WTC11 (cell line): ENCODE measurements at regions not wholly inside any gene's neighbourhood (a gene's known extent, or its start where the extent isn't known, plus 50 kb on each side); places are given as distances from the start of the nearest gene placed in this dataset.

Source experiments
- CTCF ChIP-seq: fragments of 200-600 bp; IDR thresholded peaks from 2 replicates; pipeline ENCODE4 v1.8.0; 2022; ENCODE audit warnings: antibody characterized with exemption
- JAZF1 ChIP-seq: fragments of 250-450 bp; sonication (Bioruptor Pico); IDR thresholded peaks from 2 replicates; pipeline ENCODE4 v1.9.0; 2021; ENCODE audit warnings: moderate library complexity, mild to moderate bottlenecking, inconsistent platforms
- RORB ChIP-seq: fragments of 250-450 bp; sonication (Bioruptor Pico); IDR thresholded peaks from 2 replicates; pipeline ENCODE4 v1.9.0; 2021; ENCODE audit warnings: mild to moderate bottlenecking
- ZNF263 ChIP-seq: sonication (generic); formaldehyde crosslinking; IDR thresholded peaks from 2 replicates; pipeline ENCODE4 v1.8.1; 2022; ENCODE audit warnings: low read depth, mild to moderate bottlenecking, moderate library complexity, missing genetic modification reagents
- TF ChIP-seq, protein P1 (sequence below): sonication (generic); formaldehyde crosslinking; conservative IDR thresholded peaks from 2 replicates; pipeline ENCODE4 v1.8.1; 2022; ENCODE audit warnings: mild to moderate bottlenecking, missing genetic modification reagents

GRCh38 chrX:87397103-87397886, 120.3 kb upstream of the KLHL4 start:
- TF ChIP-seq RORB (CRISPR knock-in tag) (no peak), CTCF (no peak), JAZF1 (CRISPR knock-in tag) (no peak), ZNF263 (no peak)
- TF ChIP-seq, protein P1, sequence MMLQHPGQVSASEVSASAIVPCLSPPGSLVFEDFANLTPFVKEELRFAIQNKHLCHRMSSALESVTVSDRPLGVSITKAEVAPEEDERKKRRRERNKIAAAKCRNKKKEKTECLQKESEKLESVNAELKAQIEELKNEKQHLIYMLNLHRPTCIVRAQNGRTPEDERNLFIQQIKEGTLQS, result no peak
